Uterus (tissue), 2 donors: ENCODE measurements at regions not wholly inside any gene's neighbourhood (a gene's known extent, or its start where the extent isn't known, plus 50 kb on each side); places are given as distances from the start of the nearest gene placed in this dataset.

Experiments used
- CTCF ChIP-seq, 4 experiments: fragments of 200-600 bp in 2 of 4; fragments of 450-650 bp in 2 of 4; sonication (generic) in 2 of 4; IDR thresholded peaks; one replicate each; pipeline ENCODE4 v1.5.1; 2016 to 2019; ENCODE audit warnings: antibody characterized with exemption in 4 of 4, mild to moderate bottlenecking in 2 of 4, moderate library complexity in 1 of 4
- POLR2A ChIP-seq, 2 donors: fragments of 450-650 bp; IDR thresholded peaks; one replicate each; pipeline ENCODE4 v1.6.1; 2016; ENCODE audit warnings: antibody characterized with exemption in 2 of 2, mild to moderate bottlenecking in 1 of 2, moderate library complexity in 1 of 2

- TF ChIP-seq CTCF (IDR thresholded peaks at IDR 0.05) (no peak), POLR2A (IDR thresholded peaks at IDR 0.05) (no peak)
Observed at GRCh38 chr22:49334976-49335375, 492.7 kb downstream of the BRD1 start.
